Spinal cord (tissue), 9 donors: ENCODE measurements at regions not wholly inside any gene's neighbourhood (a gene's known extent, or its start where the extent isn't known, plus 50 kb on each side); places are given as distances from the start of the nearest gene placed in this dataset.
A peak's percentile ranks its signal among the peaks of the same experiment; 100 is the strongest.

Experiments
- DNase-seq, 6 donors: peaks; one replicate each; pipeline versions ENCODE4 v3.0.0 to v3.0.0-alpha.2; 2013 to 2015; ENCODE audit warnings: low spot score in 6 of 6, low read depth in 4 of 6
- H3K27ac ChIP-seq: one replicate; pipeline ENCODE4 v1.5.1; 2013; ENCODE audit warnings: low read depth, low read length, control low read depth
- H3K27me3 ChIP-seq: one replicate; pipeline ENCODE4 v1.6.1; 2013; ENCODE audit warnings: low read length; ENCODE audit not compliant: control insufficient read depth, insufficient read depth
- H3K36me3 ChIP-seq: one replicate; pipeline ENCODE4 v1.6.1; 2013; ENCODE audit warnings: low read length; ENCODE audit not compliant: control insufficient read depth, insufficient read depth
- H3K4me1 ChIP-seq: one replicate; pipeline ENCODE4 v1.6.1; 2013; ENCODE audit warnings: low read length; ENCODE audit not compliant: control insufficient read depth, insufficient read depth
- H3K4me3 ChIP-seq: one replicate; pipeline ENCODE4 v1.5.1; 2013; ENCODE audit warnings: low read depth, low read length, control low read depth
- H3K9me3 ChIP-seq: one replicate; pipeline ENCODE4 v1.6.1; 2013; ENCODE audit warnings: low read length; ENCODE audit not compliant: control insufficient read depth, insufficient read depth
- whole genome bisulfite sequencing: methylation state at CpG from one replicate; pipeline ENCODE4 v1.1.5; 2013; ENCODE audit warnings: missing lambda C conversion rate; ENCODE audit not compliant: insufficient coverage; 5-methylcytosine and 5-hydroxymethylcytosine counted together
- donor health status: healthy.

DNA sequence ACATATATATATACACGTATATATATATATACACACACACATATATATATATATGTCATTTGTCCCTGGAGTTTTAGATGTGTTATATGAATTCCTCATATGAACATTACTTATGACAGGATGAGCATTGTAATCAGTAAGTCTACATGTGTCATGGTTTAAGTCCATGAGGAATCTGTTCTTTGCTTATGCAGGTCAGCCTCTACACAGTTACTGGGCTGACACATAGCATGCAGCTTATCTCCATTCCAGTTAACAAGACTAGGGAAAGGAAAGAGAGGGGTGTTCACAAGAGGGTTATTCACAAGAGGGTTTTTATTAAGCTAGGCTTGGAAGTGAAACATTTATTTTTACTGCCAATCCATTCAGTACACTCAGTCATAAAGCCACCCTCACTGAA, 226.7 kb downstream of the SNX13 start:
- no peaks in the 10 kb centered on the region for H3K4me1 ChIP-seq
- no peak overlapping the region for H3K27ac ChIP-seq
- no peak for DNase-seq
- no CpG with 5 or more reads among the region's 1 CpG for WGBS
- H3K9me3 ChIP-seq = no peaks in the 10 kb centered on the region
- no peaks in the 10 kb centered on the region for H3K36me3 ChIP-seq
- no peak overlapping the region for H3K4me3 ChIP-seq
- H3K27me3 ChIP-seq = no peaks in the 10 kb centered on the region

DNA sequence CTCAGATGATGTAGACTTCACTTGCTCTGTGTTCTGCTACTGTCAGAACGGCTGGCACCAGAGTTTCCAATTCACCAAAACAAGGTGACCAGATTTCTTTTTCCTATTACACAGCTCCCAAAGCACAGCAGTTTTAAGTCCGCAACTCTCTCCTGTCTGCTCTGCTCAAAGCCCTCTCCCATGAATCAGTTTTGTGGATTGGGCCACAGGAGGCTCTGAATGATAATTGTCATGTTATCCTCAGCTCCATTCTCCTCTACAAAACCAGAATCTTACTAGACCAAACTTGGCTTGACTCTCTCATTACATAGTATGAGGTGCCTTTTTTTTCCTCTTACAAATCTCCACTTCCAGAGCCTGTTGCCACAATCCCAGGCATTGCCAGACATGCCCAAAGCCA, 223.5 kb downstream of the SNX13 start:
- Histone ChIP-seq H3K27me3 (no peaks in the 10 kb centered on the region), H3K4me1 (no peaks in the 10 kb centered on the region), H3K9me3 (no peaks in the 10 kb centered on the region), H3K36me3 (no peaks in the 10 kb centered on the region), H3K4me3 (no peak overlapping the region), H3K27ac (no peak overlapping the region)
- 63% methylated on average over 1 of the region's 2 CpGs for WGBS
- no peak for DNase-seq

DNA sequence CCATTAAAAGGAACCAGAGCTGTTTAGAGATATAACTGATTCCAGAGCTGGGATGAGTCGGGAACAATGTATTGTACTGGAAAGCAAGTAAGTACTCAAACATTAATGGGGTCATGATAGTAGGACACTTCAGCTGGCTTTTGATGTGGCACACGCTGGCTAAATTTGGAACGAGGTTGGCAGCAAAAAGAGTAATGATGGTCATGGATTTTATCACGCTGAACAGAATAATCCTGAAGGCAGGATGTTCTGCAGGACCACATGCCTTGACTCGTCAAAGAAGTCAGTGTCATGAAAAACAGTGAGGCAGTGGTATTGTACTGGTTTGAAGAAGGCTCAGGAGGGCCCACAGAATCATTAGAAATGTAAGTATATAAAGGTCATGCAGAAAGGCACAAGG, 220.3 kb downstream of the SNX13 start:
- no peak for DNase-seq
- no peaks in the 10 kb centered on the region for H3K36me3 ChIP-seq

DNA sequence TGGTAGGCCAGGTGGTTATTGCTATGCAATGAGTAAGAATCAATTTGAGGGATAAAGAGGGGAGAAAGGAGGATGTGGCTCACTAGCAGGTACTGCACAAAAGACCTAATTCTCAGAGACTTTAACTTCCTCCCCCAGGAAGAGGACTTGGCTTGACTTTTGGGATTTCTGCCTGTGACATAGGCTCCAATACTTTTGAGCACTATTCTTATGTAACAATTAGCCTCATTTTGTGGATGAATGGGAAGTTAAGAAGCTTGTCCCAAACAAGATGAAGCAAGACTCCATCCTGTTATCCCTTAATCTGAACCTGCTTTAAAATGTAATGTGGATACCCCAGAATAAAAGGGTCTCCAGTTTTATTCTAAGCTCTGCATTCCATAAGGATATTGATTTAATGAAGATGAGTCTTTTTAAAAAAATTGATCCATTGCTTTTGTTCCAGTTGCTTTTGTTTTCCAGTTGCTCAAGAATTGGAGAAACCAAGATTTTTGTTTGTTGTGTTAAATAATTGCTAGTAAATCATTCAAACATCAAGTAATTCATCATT, 218.5 kb downstream of the SNX13 start:
- H3K27ac ChIP-seq = no peak overlapping the region

More for the DNA sequence above, 220.3 kb downstream of the SNX13 start:
- H3K4me3 ChIP-seq = no peak overlapping the region
- H3K27ac ChIP-seq = no peak overlapping the region
- no peaks in the 10 kb centered on the region for H3K9me3 ChIP-seq
- H3K4me1 ChIP-seq = no peaks in the 10 kb centered on the region
- no peaks in the 10 kb centered on the region for H3K27me3 ChIP-seq
- 97% methylated on average over 5 of the region's 5 CpGs for WGBS

DNA sequence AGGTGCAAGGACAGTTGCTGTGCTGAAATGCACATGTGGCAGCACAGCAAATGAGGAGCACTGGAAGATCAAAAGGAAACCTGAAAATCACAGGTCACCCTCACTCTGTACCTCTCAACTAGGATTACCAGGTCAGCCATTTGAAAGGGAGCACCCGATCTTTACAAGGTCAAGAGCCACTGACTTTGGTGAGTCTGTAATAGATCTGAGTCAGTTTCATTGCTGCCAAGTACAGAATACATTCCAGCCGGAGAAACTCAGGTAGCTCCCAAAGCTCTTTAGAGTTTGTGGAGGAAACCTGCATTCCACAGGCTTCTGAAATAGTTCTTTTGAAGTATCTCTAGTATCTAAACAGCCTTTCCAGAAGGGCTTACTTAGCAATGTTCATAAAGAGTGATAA, 217.5 kb downstream of the SNX13 start:
- Histone ChIP-seq H3K27ac (no peak overlapping the region), H3K36me3 (no peaks in the 10 kb centered on the region), H3K9me3 (no peaks in the 10 kb centered on the region), H3K27me3 (no peaks in the 10 kb centered on the region), H3K4me1 (no peaks in the 10 kb centered on the region), H3K4me3 (no peak overlapping the region)
- no peak for DNase-seq
- no CpG with 5 or more reads among the region's 2 CpGs for WGBS

More for the DNA sequence above, 218.5 kb downstream of the SNX13 start:
- no peak for DNase-seq
- H3K27me3 ChIP-seq = no peaks in the 10 kb centered on the region
- H3K4me3 ChIP-seq = no peak overlapping the region
- no peaks in the 10 kb centered on the region for H3K9me3 ChIP-seq
- H3K4me1 ChIP-seq = no peaks in the 10 kb centered on the region
- H3K36me3 ChIP-seq = no peaks in the 10 kb centered on the region

DNA sequence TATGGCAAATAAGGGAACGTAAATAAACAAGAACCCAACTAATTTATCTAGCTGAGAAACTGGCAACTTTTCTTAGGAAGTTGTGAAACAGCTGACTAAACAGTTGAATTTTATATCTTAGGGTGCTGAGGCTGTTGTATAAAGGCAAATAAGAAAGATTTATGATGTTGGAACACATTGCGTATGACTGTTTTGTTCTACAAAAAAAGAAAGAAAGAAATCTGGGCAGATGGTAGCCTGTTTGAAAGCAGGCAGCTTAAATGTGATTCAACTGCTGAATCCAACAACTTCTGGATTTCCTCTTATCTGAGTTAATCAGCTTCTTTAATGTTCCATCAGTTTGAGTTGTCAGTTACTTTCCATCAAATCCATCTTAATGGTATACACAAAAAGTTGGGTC, 214.5 kb downstream of the SNX13 start:
- Histone ChIP-seq H3K4me1 (no peaks in the 10 kb centered on the region), H3K36me3 (no peaks in the 10 kb centered on the region), H3K27me3 (no peaks in the 10 kb centered on the region), H3K4me3 (no peak overlapping the region), H3K27ac (no peak overlapping the region), H3K9me3 (no peaks in the 10 kb centered on the region)
- 13% methylated on average over 1 of the region's 2 CpGs for WGBS
- DNase-seq = peak in 2 of 6 donors; percentile 9 to 38

DNA sequence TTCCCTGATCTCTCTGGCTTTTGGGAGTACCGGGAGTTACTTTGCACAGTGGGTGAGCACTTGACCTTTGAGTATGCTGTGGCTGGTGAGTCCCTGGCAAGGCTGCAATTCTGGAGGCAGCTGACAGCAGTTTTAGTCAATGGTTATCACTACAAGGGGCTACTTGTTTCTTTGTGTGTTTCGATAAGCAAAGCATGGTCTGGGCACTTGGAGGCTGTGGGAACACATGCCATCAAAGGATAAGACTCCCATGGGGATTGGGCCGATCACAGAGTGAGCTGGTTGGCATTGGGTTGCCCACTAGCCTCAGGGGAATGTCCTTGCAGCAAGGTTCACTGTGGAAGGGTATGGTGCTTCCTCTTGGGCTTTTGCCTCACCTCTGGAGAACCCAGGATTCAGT, 208.2 kb downstream of the SNX13 start:
- WGBS = 81% methylated on average over 3 of the region's 3 CpGs
- no peak overlapping the region for H3K27ac ChIP-seq
- H3K4me3 ChIP-seq = no peak overlapping the region
- no peaks in the 10 kb centered on the region for H3K27me3 ChIP-seq
- H3K9me3 ChIP-seq = no peaks in the 10 kb centered on the region
- H3K36me3 ChIP-seq = no peaks in the 10 kb centered on the region
- no peak for DNase-seq
- H3K4me1 ChIP-seq = no peaks in the 10 kb centered on the region
